Glutamatergic neuron (in vitro differentiated cells): ENCODE measurements at regions not wholly inside any gene's neighbourhood (a gene's known extent, or its start where the extent isn't known, plus 50 kb on each side); places are given as distances from the start of the nearest gene placed in this dataset.

ENCODE experiments used
- DNase-seq: peaks from one replicate; pipeline ENCODE4 v3.0.0; 2022
- H3K27ac Mint-ChIP-seq: one replicate; pipeline ENCODE4 v1.8.0; 2020; ENCODE audit warnings: mild to moderate bottlenecking, mixed read lengths, inconsistent platforms; ENCODE audit not compliant: unreplicated experiment
- H3K27me3 Mint-ChIP-seq: one replicate; pipeline ENCODE4 v1.8.0; 2020; ENCODE audit warnings: mild to moderate bottlenecking, moderate library complexity, mixed read lengths, inconsistent platforms; ENCODE audit not compliant: unreplicated experiment
- H3K36me3 Mint-ChIP-seq: one replicate; pipeline ENCODE4 v1.8.0; 2020; ENCODE audit warnings: mild to moderate bottlenecking, mixed read lengths, inconsistent platforms; ENCODE audit not compliant: unreplicated experiment
- H3K4me1 Mint-ChIP-seq: one replicate; pipeline ENCODE4 v1.8.0; 2020; ENCODE audit warnings: mild to moderate bottlenecking, low read depth, mixed read lengths, inconsistent platforms; ENCODE audit not compliant: unreplicated experiment
- H3K4me3 Mint-ChIP-seq: one replicate; pipeline ENCODE4 v1.8.0; 2020; ENCODE audit warnings: mild to moderate bottlenecking, mixed read lengths, inconsistent platforms; ENCODE audit not compliant: unreplicated experiment
- H3K9me3 Mint-ChIP-seq: one replicate; pipeline ENCODE4 v1.8.0; 2020; ENCODE audit warnings: mild to moderate bottlenecking, moderate library complexity, mixed read lengths, inconsistent platforms; ENCODE audit not compliant: unreplicated experiment
- CTCF ChIP-seq: fragments of 200-600 bp; sonication (generic); IDR thresholded peaks from one replicate; pipeline ENCODE4 v1.5.0; 2021; ENCODE audit not compliant: partially characterized antibody, unreplicated experiment

- TF ChIP-seq CTCF, result no peak
- DNase-seq, result no peak
- Mint-ChIP-seq H3K36me3 (no peaks in the 10 kb centered on the region), H3K4me3 (no peak overlapping the region), H3K9me3 (no peaks in the 10 kb centered on the region), H3K27me3 (peaks cover 2% of the 10 kb centered on the region), H3K4me1 (peaks cover 5% of the 10 kb centered on the region), H3K27ac (no peak overlapping the region)
Observed at GRCh38 chr6:100271202-100271601, 193.5 kb downstream of the SIM1 start.

- Mint-ChIP-seq H3K4me1 (peaks cover 6% of the 10 kb centered on the region), H3K36me3 (no peaks in the 10 kb centered on the region), H3K4me3 (no peak overlapping the region), H3K27ac (no peak overlapping the region), H3K27me3 (peaks cover 2% of the 10 kb centered on the region), H3K9me3 (no peaks in the 10 kb centered on the region)
- no peak for DNase-seq
- TF ChIP-seq CTCF, result no peak
Observed at GRCh38 chr6:100269189-100269588, 195.5 kb downstream of the SIM1 start.

GRCh38 chr6:100268326-100268725 lies 196.4 kb downstream of the SIM1 start:
- peaks cover 6% of the 10 kb centered on the region for H3K4me1 Mint-ChIP-seq
- peaks cover 2% of the 10 kb centered on the region for H3K27me3 Mint-ChIP-seq
- no peaks in the 10 kb centered on the region for H3K9me3 Mint-ChIP-seq
- no peak overlapping the region for H3K27ac Mint-ChIP-seq
- no peaks in the 10 kb centered on the region for H3K36me3 Mint-ChIP-seq
- no peak overlapping the region for H3K4me3 Mint-ChIP-seq
- no peak for DNase-seq
- no peak for TF ChIP-seq CTCF

- TF ChIP-seq CTCF, result no peak
- no peaks in the 10 kb centered on the region for H3K9me3 Mint-ChIP-seq
- no peak for DNase-seq
- peak overlapping the region; percentile 19 for H3K27ac Mint-ChIP-seq
- H3K36me3 Mint-ChIP-seq, result no peaks in the 10 kb centered on the region
- peaks cover 2% of the 10 kb centered on the region for H3K27me3 Mint-ChIP-seq
- no peak overlapping the region for H3K4me3 Mint-ChIP-seq
- peaks cover 6% of the 10 kb centered on the region for H3K4me1 Mint-ChIP-seq
Observed at GRCh38 chr6:100267721-100268123, 197.0 kb downstream of the SIM1 start.

GRCh38 chr6:100266494-100267401 lies 198.0 kb downstream of the SIM1 start:
- Mint-ChIP-seq H3K27me3 (peaks cover 2% of the 10 kb centered on the region), H3K4me1 (peaks cover 6% of the 10 kb centered on the region), H3K27ac (no peak overlapping the region), H3K36me3 (no peaks in the 10 kb centered on the region), H3K4me3 (no peak overlapping the region), H3K9me3 (no peaks in the 10 kb centered on the region)
- TF ChIP-seq CTCF, result no peak
- DNase-seq, result no peak
